ENCODE measurements at regions not wholly inside any gene's neighbourhood (a gene's known extent, or its start where the extent isn't known, plus 50 kb on each side); places are given as distances from the start of the nearest gene placed in this dataset.

- no peaks in the 10 kb centered on the region for H3K9me1 ChIP-seq (ENCODE audit: insufficient read depth, low read length)
- H3K79me1 ChIP-seq (ENCODE audit: low read depth in 1 of 2, low read length in 2 of 2) = no peaks in the 10 kb centered on the region
- H4K5ac ChIP-seq (ENCODE audit: low read depth, low read length) = no peak overlapping the region
- no TSS peak for BruUV-seq (replicated peaks)
- CTCF ChIA-PET = interaction anchor here (0.9 to 1.9 kb wide), 4 partner anchors 13 to 465 kb away, joined by 3 to 11 read pairs (median 4); no protein-coding TSS in a partner anchor
- H2AFZ ChIP-seq (replicated peaks; ENCODE audit: low read length, poor library complexity) = peak overlapping the region; percentile 88
- H2BK15ac ChIP-seq (ENCODE audit: low read depth, low read length) = 0 out of 3 replicates have a peak overlapping the region, but pooled peaks have one; percentile 37
- H3K36me3 ChIP-seq (ENCODE audit: control insufficient read depth, insufficient read depth, low read length) = no peaks in the 10 kb centered on the region
- H3K4me3 ChIP-seq (ENCODE audit: insufficient read depth, low read depth, low read length) = no peak overlapping the region
- H2AK5ac ChIP-seq (ENCODE audit: low read depth, low read length) = no peak overlapping the region
- POLR2A ChIA-PET (ENCODE audit: unreplicated experiment) = no interaction called here
- H4K91ac ChIP-seq (ENCODE audit: insufficient read depth, low read depth, low read length) = no peak overlapping the region
- H3K4me1 ChIP-seq (ENCODE audit: control insufficient read depth, insufficient read depth, low read length) = no peaks in the 10 kb centered on the region; the same call in 1 of the 2 replicates
- H3K18ac ChIP-seq (ENCODE audit: low read depth, low read length) = no peak overlapping the region
- DNase-seq (peak; percentile 73), ATAC-seq (ENCODE audit: low read depth) (peak; percentile 88)
- peak overlapping the region; percentile 96 for H3K23ac ChIP-seq (ENCODE audit: low read depth, low read length)
- no CpG with 5 or more reads among the region's 7 CpGs for WGBS, 2 experiments (ENCODE audit: extremely low coverage in 2 of 2, insufficient read length in 1 of 2)
- in situ Hi-C loops (cut with MboI; ENCODE audit: low sequenced_read_pairs) (loop anchor here (10.0 kb wide), 3 partner anchors 198 to 448 kb away; no protein-coding TSS in a partner anchor), intact Hi-C loops (cut with micrococcal nuclease) (loop anchor here (1.0 to 10.0 kb wide), 4 partner anchors 206 to 782 kb away; no protein-coding TSS in a partner anchor), dilution Hi-C loops (cut with HindIII; ENCODE audit: low sequenced_read_pairs, unreplicated experiment) (no loop called here)
- no peak overlapping the region; the same call in 1 of the 2 replicates for H3K4ac ChIP-seq (ENCODE audit: low read depth, low read length)
- H3K14ac ChIP-seq (replicated peaks; ENCODE audit: low read depth, low read length) = peak overlapping the region; percentile 85; the same call in 1 of the 2 replicates
- H3K9ac ChIP-seq (ENCODE audit: low read depth, low read length) = no peak overlapping the region; the same call in 1 of the 2 replicates
- H3K4me2 ChIP-seq (ENCODE audit: low read depth, low read length) = peak overlapping the region; percentile 62; the same call in 1 of the 2 replicates
- no peaks in the 10 kb centered on the region for H3K9me3 ChIP-seq (ENCODE audit: control insufficient read depth, insufficient read depth, low read length)
- peak overlapping the region; percentile 85; the same call in 1 of the 2 replicates for H2BK20ac ChIP-seq (ENCODE audit: low read depth, low read length)
- TF ChIP-seq RAD21 (IDR thresholded peaks at IDR 0.05; ENCODE audit: low read length) = peak; percentile 79
- no peak for TF ChIP-seq BHLHE40 (IDR thresholded peaks at IDR 0.05; ENCODE audit: low read depth, low read length)
- no peak for TF ChIP-seq ELK1 (IDR thresholded peaks at IDR 0.05; ENCODE audit: borderline replicate concordance, low read depth, low read length)
- TF ChIP-seq USF2 (IDR thresholded peaks at IDR 0.05; ENCODE audit: low read depth, low read length) = no peak
- TF ChIP-seq MAFK (IDR thresholded peaks at IDR 0.05; ENCODE audit: low read depth, low read length) = no peak
- no peak for TF ChIP-seq RCOR1 (IDR thresholded peaks at IDR 0.05; ENCODE audit: insufficient replicate concordance, low read length)
- no peak for TF ChIP-seq RFX5 (IDR thresholded peaks at IDR 0.05; ENCODE audit: low read depth, low read length)
- TF ChIP-seq FOS (IDR thresholded peaks at IDR 0.05; ENCODE audit: low read depth, low read length) = no peak
- TF ChIP-seq SMC3 (IDR thresholded peaks at IDR 0.05; ENCODE audit: low read depth, low read length) = peak; percentile 60; the same call in 1 of the 2 replicates
- no peak for TF ChIP-seq CEBPB (IDR thresholded peaks at IDR 0.05; ENCODE audit: low read depth, low read length)
- TF ChIP-seq POLR2A (IDR thresholded peaks at IDR 0.05; ENCODE audit: low read depth, low read length) = no peak
- no peak for TF ChIP-seq CHD1 (IDR thresholded peaks at IDR 0.05; ENCODE audit: low read depth, low read length)
- TF ChIP-seq CTCF (conservative IDR thresholded peaks at IDR 0.05; ENCODE audit: low read depth, low read length) = peak; percentile 78
- TF ChIP-seq MAZ (IDR thresholded peaks at IDR 0.05; ENCODE audit: borderline replicate concordance, low read depth, low read length) = no peak
- no peak for TF ChIP-seq NFE2L2 (IDR thresholded peaks at IDR 0.05; ENCODE audit: low read depth, low read length)
- H2BK5ac ChIP-seq (ENCODE audit: low read depth, low read length, poor library complexity, severe bottlenecking) = peak overlapping the region; percentile 34
- H3K56ac ChIP-seq (ENCODE audit: extremely low read depth, insufficient read depth, low read length) = no peak overlapping the region
- H4K8ac ChIP-seq (ENCODE audit: low read depth in 2 of 2, low read length in 2 of 2) = peak overlapping the region in 1 of 2 experiments; percentile 89; a peak in 1 of 4 replicates
- peak overlapping the region; percentile 71; the same call in 1 of the 2 replicates for H2BK120ac ChIP-seq (ENCODE audit: low read depth, low read length)
- H2AK9ac ChIP-seq (replicated peaks; ENCODE audit: low read depth, low read length, poor library complexity) = peak overlapping the region; percentile 22
- H3K27ac ChIP-seq (ENCODE audit: insufficient read depth, low read length) = no peak overlapping the region
- H3K27me3 ChIP-seq (ENCODE audit: control insufficient read depth, insufficient read depth, low read length) = no peaks in the 10 kb centered on the region
- H4K20me1 ChIP-seq (ENCODE audit: insufficient read depth, low read length) = no peaks in the 10 kb centered on the region
These were observed 456.2 kb downstream of the FOXG1 start for GRCh38 chr14:29222671-29223268.

All from IMR-90 (cell line).